Liver (tissue), 3 donors: ENCODE measurements at regions not wholly inside any gene's neighbourhood (a gene's known extent, or its start where the extent isn't known, plus 50 kb on each side); places are given as distances from the start of the nearest gene placed in this dataset.

ENCODE experiments used
- CTCF ChIP-seq: fragments of 150-350 bp; IDR thresholded peaks from 2 replicates; pipeline ENCODE4 v1.5.1; 2017; ENCODE audit warnings: improper control_type of control experiment, low read depth, low read length; ENCODE audit not compliant: missing input control
- MAX ChIP-seq: IDR thresholded peaks from 2 replicates; pipeline ENCODE4 v1.6.1; 2016; ENCODE audit warnings: antibody characterized with exemption
- REST ChIP-seq: IDR thresholded peaks from 2 replicates; pipeline ENCODE4 v1.6.1; 2016; ENCODE audit warnings: antibody characterized with exemption, mild to moderate bottlenecking
- RXRA ChIP-seq, 2 donors: IDR thresholded peaks; 2 replicates each; pipeline ENCODE4 v1.6.1; 2017 to 2018; ENCODE audit warnings: antibody characterized with exemption in 2 of 2, mild to moderate bottlenecking in 1 of 2
- TAF1 ChIP-seq: conservative IDR thresholded peaks from 2 replicates; pipeline ENCODE4 v1.6.1; 2016; ENCODE audit warnings: antibody characterized with exemption, mild to moderate bottlenecking
- YY1 ChIP-seq: IDR thresholded peaks from 2 replicates; pipeline ENCODE4 v1.6.1; 2016; ENCODE audit warnings: antibody characterized with exemption, mild to moderate bottlenecking
- donor health status: healthy.
- donor health status: healthy.

GRCh38 chr1:213370523-213370922, 319.5 kb downstream of the RPS6KC1 start:
- TF ChIP-seq MAX (no peak), RXRA (IDR thresholded peaks at IDR 0.05) (no peak), YY1 (no peak), CTCF (no peak), TAF1 (no peak), REST (no peak)
